H9 (cell line): ENCODE measurements at regions not wholly inside any gene's neighbourhood (a gene's known extent, or its start where the extent isn't known, plus 50 kb on each side); places are given as distances from the start of the nearest gene placed in this dataset.

Source experiments
- DNase-seq: peaks from one replicate; pipeline ENCODE4 v3.0.0-alpha.2; 2017
- H2AFZ ChIP-seq: one replicate; pipeline ENCODE4 v1.6.1; 2013; ENCODE audit warnings: mild to moderate bottlenecking, low read length, control low read depth, moderate library complexity
- H2AK5ac ChIP-seq: 2 replicates; pipeline ENCODE4 v1.6.1; 2013; ENCODE audit warnings: low read length, control low read depth, mixed read lengths; ENCODE audit not compliant: insufficient read length
- H2BK120ac ChIP-seq: one replicate; pipeline ENCODE4 v1.6.1; 2013; ENCODE audit warnings: low read depth, mild to moderate bottlenecking, low read length, control low read depth, inconsistent platforms; ENCODE audit not compliant: poor library complexity, severe bottlenecking
- H2BK12ac ChIP-seq: 2 replicates; pipeline ENCODE4 v1.6.1; 2013; ENCODE audit warnings: low read length, control low read depth, mixed read lengths, low read depth; ENCODE audit not compliant: insufficient read length
- H2BK15ac ChIP-seq: 2 replicates; pipeline ENCODE4 v1.6.1; 2013; ENCODE audit warnings: low read depth, low read length, control low read depth
- H2BK20ac ChIP-seq: one replicate; pipeline ENCODE4 v1.6.1; 2013; ENCODE audit warnings: low read depth, mild to moderate bottlenecking, low read length, control low read depth, inconsistent platforms; ENCODE audit not compliant: poor library complexity, severe bottlenecking
- H2BK5ac ChIP-seq: 2 replicates; pipeline ENCODE4 v1.6.1; 2013; ENCODE audit warnings: low read length, control low read depth, mixed read lengths; ENCODE audit not compliant: insufficient read length
- H3K14ac ChIP-seq: 2 replicates; pipeline ENCODE4 v1.6.1; 2013; ENCODE audit warnings: low read length, control low read depth; ENCODE audit not compliant: insufficient read depth
- H3K18ac ChIP-seq: 2 replicates; pipeline ENCODE4 v1.6.1; 2013; ENCODE audit warnings: low read depth, mild to moderate bottlenecking, mixed read lengths, low read length, control low read depth; ENCODE audit not compliant: insufficient read length
- H3K23ac ChIP-seq: 2 replicates; pipeline ENCODE4 v1.6.1; 2013; ENCODE audit warnings: low read length, control low read depth, mixed read lengths, low read depth; ENCODE audit not compliant: insufficient read length
- H3K23me2 ChIP-seq: 2 replicates; pipeline ENCODE4 v1.6.1; 2013; ENCODE audit warnings: low read depth, mild to moderate bottlenecking, mixed read lengths, low read length, control low read depth; ENCODE audit not compliant: insufficient read length, poor library complexity, severe bottlenecking
- H3K27ac ChIP-seq: 2 replicates; pipeline ENCODE4 v1.5.1; 2013; ENCODE audit warnings: low read length, control low read depth, mixed read lengths, low read depth; ENCODE audit not compliant: insufficient read length
- H3K27me3 ChIP-seq: 2 replicates; pipeline ENCODE4 v1.6.1; 2013; ENCODE audit warnings: low read length, control low read depth, inconsistent platforms; ENCODE audit not compliant: insufficient read depth
- H3K4ac ChIP-seq: 2 replicates; pipeline ENCODE4 v1.6.1; 2013; ENCODE audit warnings: low read depth, mild to moderate bottlenecking, control low read depth, inconsistent platforms, low read length, moderate library complexity
- H3K4me1 ChIP-seq: 2 replicates; pipeline ENCODE4 v1.6.1; 2013; ENCODE audit warnings: low read length, control low read depth, inconsistent platforms; ENCODE audit not compliant: insufficient read depth
- H3K4me2 ChIP-seq: 2 replicates; pipeline ENCODE4 v1.6.1; 2013; ENCODE audit warnings: low read length, control low read depth, mixed read lengths; ENCODE audit not compliant: insufficient read length, insufficient read depth
- H3K56ac ChIP-seq: 2 replicates; pipeline ENCODE4 v1.6.1; 2013; ENCODE audit warnings: low read depth, mild to moderate bottlenecking, mixed read lengths, low read length, control low read depth; ENCODE audit not compliant: insufficient read length
- H3K79me1 ChIP-seq: 2 replicates; pipeline ENCODE4 v1.6.1; 2013; ENCODE audit warnings: low read depth, mild to moderate bottlenecking, moderate library complexity, low read length, control low read depth, inconsistent platforms; ENCODE audit not compliant: insufficient read depth, poor library complexity, severe bottlenecking
- H3K79me2 ChIP-seq: 2 replicates; pipeline ENCODE4 v1.6.1; 2013; ENCODE audit warnings: low read length, control low read depth, inconsistent platforms; ENCODE audit not compliant: insufficient read depth
- H3K9ac ChIP-seq: 2 replicates; pipeline ENCODE4 v1.6.1; 2013; ENCODE audit warnings: low read length, control low read depth, mixed read lengths; ENCODE audit not compliant: insufficient read length; ENCODE audit errors: extremely low read depth
- H3K9me3 ChIP-seq: one replicate; pipeline ENCODE4 v1.6.1; 2013; ENCODE audit warnings: low read depth, low read length, inconsistent platforms; ENCODE audit not compliant: control insufficient read depth
- H3T11ph ChIP-seq: one replicate; pipeline ENCODE4 v1.6.1; 2013; ENCODE audit warnings: mild to moderate bottlenecking, low read length, control low read depth, inconsistent platforms
- H4K20me1 ChIP-seq: one replicate; pipeline ENCODE4 v1.6.1; 2013; ENCODE audit not compliant: control insufficient read depth, insufficient read length, insufficient read depth
- H4K5ac ChIP-seq: 2 replicates; pipeline ENCODE4 v1.6.1; 2013; ENCODE audit warnings: low read depth, mild to moderate bottlenecking, mixed read lengths, low read length, control low read depth; ENCODE audit not compliant: insufficient read length
- H4K8ac ChIP-seq: replicated peaks from 2 replicates; pipeline ENCODE4 v1.6.1; 2013; ENCODE audit warnings: low read length, control low read depth, mixed read lengths, low read depth; ENCODE audit not compliant: insufficient read length
- H4K91ac ChIP-seq: 2 replicates; pipeline ENCODE4 v1.6.1; 2013; ENCODE audit warnings: low read depth, mild to moderate bottlenecking, moderate library complexity, mixed read lengths, low read length, control low read depth; ENCODE audit not compliant: insufficient read length
- H3K27ac Mint-ChIP-seq, 3 experiments: 2 replicates in 2 of 3; 3 replicates in 1 of 3; pipeline ENCODE4 v1.8.0; 2020 to 2021; ENCODE audit warnings: mixed read lengths in 3 of 3, mild to moderate bottlenecking in 1 of 3, moderate library complexity in 1 of 3
- H3K27me3 Mint-ChIP-seq: 2 replicates; pipeline ENCODE4 v1.8.0; 2021; ENCODE audit warnings: low read depth, mild to moderate bottlenecking, moderate library complexity, mixed read lengths
- H3K36me3 Mint-ChIP-seq, 3 experiments: 2 replicates in 2 of 3; 3 replicates in 1 of 3; pipeline ENCODE4 v1.8.0; 2020 to 2021; ENCODE audit warnings: low read depth in 3 of 3, mixed read lengths in 3 of 3; ENCODE audit not compliant: insufficient read depth in 1 of 3
- H3K4me1 Mint-ChIP-seq, 2 experiments: 2 replicates each; pipeline ENCODE4 v1.8.0; 2020; ENCODE audit warnings: mixed read lengths in 2 of 2
- H3K4me3 Mint-ChIP-seq, 2 experiments: 2 replicates in 1 of 2; 3 replicates in 1 of 2; pipeline ENCODE4 v1.8.0; 2020 to 2021; ENCODE audit warnings: mild to moderate bottlenecking in 2 of 2, mixed read lengths in 2 of 2, moderate library complexity in 1 of 2
- H3K9me3 Mint-ChIP-seq, 2 experiments: 2 replicates in 1 of 2; 3 replicates in 1 of 2; pipeline ENCODE4 v1.8.0; 2020; ENCODE audit warnings: mild to moderate bottlenecking in 2 of 2, mixed read lengths in 2 of 2, moderate library complexity in 1 of 2
- CTCF ChIP-seq: fragments of 200-600 bp; sonication (generic); conservative IDR thresholded peaks from 3 replicates; pipeline ENCODE4 v1.8.0; 2021; ENCODE audit warnings: antibody characterized with exemption, mild to moderate bottlenecking
- WGBS: extraction: QIAGEN DNeasy Blood & Tissue Kit; methylation state at CpG from one replicate; pipeline ENCODE4 v1.1.7; 2013; ENCODE audit warnings: missing lambda C conversion rate, low lambda C conversion rate, mixed read lengths; ENCODE audit not compliant: insufficient read length; ENCODE audit errors: extremely low coverage; 5-methylcytosine and 5-hydroxymethylcytosine counted together

DNA sequence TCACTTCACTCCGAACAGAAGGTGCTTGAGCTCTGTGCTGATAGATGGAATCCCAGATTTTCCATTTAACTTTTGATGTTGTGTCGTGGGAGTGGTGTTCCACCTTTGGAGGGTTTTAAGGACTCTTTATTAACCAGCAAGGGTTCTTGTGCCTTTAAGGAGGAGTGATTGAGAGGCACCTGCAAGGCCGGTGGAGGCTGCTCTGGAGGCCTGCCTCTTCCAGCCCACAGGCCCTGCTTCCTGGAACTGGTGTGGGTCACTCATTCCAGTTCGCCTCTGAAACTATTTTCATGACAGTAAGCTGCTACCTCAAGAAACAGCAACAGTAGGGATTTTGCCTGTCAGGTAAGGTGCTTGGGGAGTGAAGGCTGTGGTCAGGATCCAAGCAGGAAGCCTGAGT, 58.8 kb upstream of the APCDD1L start:
- no peaks in the 10 kb centered on the region for H3K36me3 Mint-ChIP-seq
- no peak overlapping the region for H3K27ac ChIP-seq
- H4K8ac ChIP-seq, result no peak overlapping the region
- no peaks in the 10 kb centered on the region for H3K79me2 ChIP-seq
- no peak overlapping the region for H4K91ac ChIP-seq
- H3K9me3 Mint-ChIP-seq, result no peaks in the 10 kb centered on the region
- H2BK20ac ChIP-seq, result no peak overlapping the region
- no peak overlapping the region for H2AK5ac ChIP-seq
- H3K9me3 ChIP-seq, result no peaks in the 10 kb centered on the region
- H3K4me1 Mint-ChIP-seq, result peaks cover 15% of the 10 kb centered on the region in 2 experiments
- H3T11ph ChIP-seq, result no peak overlapping the region
- no peak overlapping the region for H3K4me2 ChIP-seq
- no peak overlapping the region for H2BK15ac ChIP-seq
- no peak overlapping the region for H3K56ac ChIP-seq
- DNase-seq, result no peak
- no peak overlapping the region for H2BK120ac ChIP-seq
- no peaks in the 10 kb centered on the region for H3K23me2 ChIP-seq
- no peak overlapping the region for H2BK12ac ChIP-seq
- H4K5ac ChIP-seq, result no peak overlapping the region
- no peak overlapping the region for H3K4ac ChIP-seq
- H4K20me1 ChIP-seq, result no peaks in the 10 kb centered on the region
- no peak overlapping the region for H2BK5ac ChIP-seq
- H3K4me3 Mint-ChIP-seq, result no peak overlapping the region
- no peak overlapping the region for H3K18ac ChIP-seq
- H3K27ac Mint-ChIP-seq, result no peak overlapping the region
- H3K79me1 ChIP-seq, result no peaks in the 10 kb centered on the region
- WGBS, result no CpG with 5 or more reads among the region's 4 CpGs
- TF ChIP-seq CTCF, result no peak
- H3K14ac ChIP-seq, result no peak overlapping the region
- H2AFZ ChIP-seq, result no peak overlapping the region
- no peaks in the 10 kb centered on the region for H3K4me1 ChIP-seq
- no peak overlapping the region for H3K23ac ChIP-seq
- H3K27me3 ChIP-seq, result no peaks in the 10 kb centered on the region
- H3K27me3 Mint-ChIP-seq, result no peaks in the 10 kb centered on the region; the same call in 1 of the 2 replicates
- H3K9ac ChIP-seq, result no peak overlapping the region
